Endothelial cell of umbilical vein (primary cell): ENCODE measurements at regions not wholly inside any gene's neighbourhood (a gene's known extent, or its start where the extent isn't known, plus 50 kb on each side); places are given as distances from the start of the nearest gene placed in this dataset.

ENCODE experiments used
- EZH2 ChIP-seq: IDR thresholded peaks from 2 replicates; pipeline ENCODE4 v1.6.1; 2012; ENCODE audit warnings: borderline replicate concordance, low read depth, mild to moderate bottlenecking, moderate library complexity, low read length, inconsistent platforms; ENCODE audit not compliant: severe bottlenecking
- TF ChIP-seq, protein P1 (sequence below), 2 donors: IDR thresholded peaks; 1 replicate in 1 of 2; 2 replicates in 1 of 2; pipeline ENCODE4 v1.5.1; 2011; ENCODE audit warnings: low read length in 2 of 2, mild to moderate bottlenecking in 2 of 2, moderate library complexity in 2 of 2, control low read depth in 1 of 2, inconsistent platforms in 1 of 2, low read depth in 1 of 2; ENCODE audit not compliant: insufficient read depth in 1 of 2; ENCODE audit errors: extremely low read depth in 1 of 2

DNA sequence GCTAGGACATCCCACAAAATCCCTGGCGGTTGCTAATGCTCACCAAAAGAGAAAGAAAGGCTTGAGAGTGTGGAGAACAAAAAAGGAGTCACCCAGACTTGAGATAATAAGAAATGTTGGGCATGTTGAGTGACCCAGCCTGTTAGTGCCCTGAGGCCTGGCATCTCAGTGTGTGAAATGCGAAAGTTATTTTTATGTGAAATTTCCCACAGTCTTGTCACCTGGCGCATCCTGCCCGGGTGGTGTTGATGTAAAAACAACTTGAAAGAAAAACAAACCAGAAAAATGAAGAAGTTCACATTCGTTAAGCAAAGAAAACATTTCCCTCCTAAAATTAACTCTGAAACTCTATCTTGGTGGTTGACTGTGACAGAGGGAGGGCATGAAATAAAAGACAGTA, 495.2 kb downstream of the MID1IP1 start:
- TF ChIP-seq, protein P1, sequence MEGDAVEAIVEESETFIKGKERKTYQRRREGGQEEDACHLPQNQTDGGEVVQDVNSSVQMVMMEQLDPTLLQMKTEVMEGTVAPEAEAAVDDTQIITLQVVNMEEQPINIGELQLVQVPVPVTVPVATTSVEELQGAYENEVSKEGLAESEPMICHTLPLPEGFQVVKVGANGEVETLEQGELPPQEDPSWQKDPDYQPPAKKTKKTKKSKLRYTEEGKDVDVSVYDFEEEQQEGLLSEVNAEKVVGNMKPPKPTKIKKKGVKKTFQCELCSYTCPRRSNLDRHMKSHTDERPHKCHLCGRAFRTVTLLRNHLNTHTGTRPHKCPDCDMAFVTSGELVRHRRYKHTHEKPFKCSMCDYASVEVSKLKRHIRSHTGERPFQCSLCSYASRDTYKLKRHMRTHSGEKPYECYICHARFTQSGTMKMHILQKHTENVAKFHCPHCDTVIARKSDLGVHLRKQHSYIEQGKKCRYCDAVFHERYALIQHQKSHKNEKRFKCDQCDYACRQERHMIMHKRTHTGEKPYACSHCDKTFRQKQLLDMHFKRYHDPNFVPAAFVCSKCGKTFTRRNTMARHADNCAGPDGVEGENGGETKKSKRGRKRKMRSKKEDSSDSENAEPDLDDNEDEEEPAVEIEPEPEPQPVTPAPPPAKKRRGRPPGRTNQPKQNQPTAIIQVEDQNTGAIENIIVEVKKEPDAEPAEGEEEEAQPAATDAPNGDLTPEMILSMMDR (IDR thresholded peaks at IDR 0.05; ENCODE audit: extremely low read depth in 1 of 2, insufficient read depth in 1 of 2, low read depth in 1 of 2, low read length in 2 of 2): no peak
- no peak for TF ChIP-seq EZH2
